NCI-H524 treated with DMSO at 0.1 percent for 48 hours (cell line): ENCODE measurements at regions not wholly inside any gene's neighbourhood (a gene's known extent, or its start where the extent isn't known, plus 50 kb on each side); places are given as distances from the start of the nearest gene placed in this dataset.
"Not testable (repeated sequence)": the region's sequence is repeated elsewhere in the genome, so short reads cannot be mapped to it uniquely, and the experiment has no call there.

Experiments
- DNase-seq: peaks from one replicate; lab custom pipeline; 2025; lab: John Stamatoyannopoulos, UW

DNA sequence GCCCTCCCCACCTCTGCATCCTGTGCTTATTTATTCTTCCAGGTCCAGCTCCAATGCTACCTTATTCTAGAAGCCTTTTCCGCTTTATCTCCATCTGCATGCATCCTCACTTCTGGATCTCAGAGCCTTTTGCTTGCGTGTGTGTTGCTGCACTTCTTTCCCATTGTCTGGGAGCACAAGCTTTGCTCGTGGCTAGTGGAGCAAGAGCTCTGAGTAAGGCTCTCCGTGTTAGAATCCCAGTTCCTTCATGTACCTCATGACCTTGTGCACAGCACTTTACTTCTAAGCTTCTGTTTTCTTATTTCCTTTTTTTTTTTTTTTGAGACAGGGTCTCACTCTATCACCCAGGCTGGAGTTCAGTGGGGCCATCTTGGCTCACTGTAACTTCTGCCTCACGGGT lies 140.0 kb upstream of the POU3F1 start:
- DNase-seq: no peak

DNA sequence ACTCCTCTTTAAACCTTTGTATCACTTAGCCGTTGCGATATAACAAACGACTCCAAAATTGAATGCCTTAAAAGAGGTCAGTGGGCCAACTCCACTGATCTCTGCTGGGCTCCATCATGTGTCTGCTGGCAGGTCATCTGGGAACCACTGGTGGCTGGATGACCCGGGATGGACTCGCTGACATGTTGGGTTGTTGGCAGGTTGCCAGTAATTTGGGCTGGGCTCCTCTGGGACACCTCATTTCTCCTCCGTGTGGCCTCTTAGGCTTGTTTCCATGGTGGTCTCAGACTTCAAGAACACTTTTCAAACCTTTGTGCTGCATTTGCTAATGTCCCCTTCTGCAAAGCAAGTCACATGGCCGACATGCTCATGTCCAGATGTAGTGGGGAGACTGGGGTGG lies 139.3 kb upstream of the POU3F1 start:
- DNase-seq: no peak

DNA sequence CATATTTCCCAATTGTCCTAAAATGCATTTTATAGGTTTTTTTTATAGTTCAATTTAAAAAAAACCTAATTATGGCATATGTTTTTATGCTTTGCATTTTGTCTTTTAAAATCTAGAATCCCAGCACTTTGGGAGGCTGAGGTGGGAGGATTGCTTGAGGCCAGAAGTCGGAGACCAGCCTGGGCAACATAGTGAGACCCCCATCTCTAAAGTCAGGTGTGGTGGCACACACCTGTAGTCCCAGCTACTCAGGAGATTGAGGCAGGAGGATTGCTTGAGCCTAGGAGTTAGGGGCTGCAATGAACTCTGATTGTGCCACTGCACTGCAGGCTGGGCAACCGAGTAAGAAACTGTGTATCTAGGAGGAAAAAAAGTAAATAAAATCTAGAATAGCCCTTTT lies 137.2 kb upstream of the POU3F1 start:
- DNase-seq: no peak

DNA sequence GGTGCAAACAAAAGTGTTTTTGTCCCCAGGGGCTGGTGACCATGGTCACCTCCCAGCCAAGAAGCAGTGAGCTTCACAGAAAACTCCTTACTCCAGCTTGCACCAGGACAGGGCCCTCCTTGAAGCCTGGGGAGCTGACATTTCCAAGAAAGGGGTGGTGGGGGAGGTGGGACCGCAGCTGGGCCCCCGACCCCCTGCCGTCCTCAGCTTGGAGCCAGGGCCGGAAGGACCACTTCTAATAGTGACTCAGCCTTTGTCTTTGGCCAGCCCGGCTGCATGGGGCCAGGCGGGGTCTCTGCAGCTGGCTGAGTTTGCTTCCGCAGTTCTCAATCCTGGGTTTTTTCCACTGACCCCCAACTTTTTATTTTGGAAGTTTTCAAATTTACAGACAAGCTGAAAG lies 136.5 kb upstream of the POU3F1 start:
- DNase-seq: no peak

DNA sequence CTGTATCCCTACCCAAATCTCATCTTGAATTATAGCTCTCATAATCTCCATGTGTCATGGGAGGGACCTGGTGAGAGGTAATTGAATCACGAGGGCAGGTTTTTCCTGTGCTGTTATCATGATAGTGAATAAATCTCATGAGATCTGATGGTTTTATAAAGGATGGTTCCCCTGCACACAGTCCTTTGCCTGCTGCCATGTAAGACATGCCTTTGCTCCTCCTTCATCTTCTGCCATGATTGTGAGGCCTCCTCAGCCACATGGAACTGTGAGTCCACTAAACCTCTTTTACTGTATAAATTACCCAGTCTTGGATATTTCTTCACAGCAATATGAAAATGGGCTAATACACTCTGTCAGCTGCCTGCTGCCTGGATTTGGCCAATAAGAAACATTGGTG lies 133.8 kb upstream of the POU3F1 start:
- DNase-seq: not testable (repeated sequence)

DNA sequence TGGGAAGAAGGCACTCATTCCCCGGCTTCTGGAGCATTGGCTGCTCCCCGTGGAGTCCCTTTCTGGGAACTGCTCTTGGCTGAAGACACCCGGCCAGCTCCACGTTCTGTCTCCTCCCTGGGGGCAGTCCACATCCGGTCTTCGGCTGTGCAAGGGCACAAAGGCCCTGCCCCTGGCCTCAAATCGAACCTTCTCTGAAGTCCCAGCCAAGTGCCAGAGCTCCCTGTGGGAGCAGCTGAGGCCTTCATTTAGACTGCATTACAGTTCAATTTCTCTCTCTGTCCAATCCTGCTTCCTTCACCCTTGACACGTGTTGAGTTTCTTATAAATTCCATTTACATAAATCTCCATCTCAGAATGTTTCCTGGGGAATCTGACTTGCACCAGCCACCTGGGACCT lies 132.9 kb upstream of the POU3F1 start:
- no peak for DNase-seq

DNA sequence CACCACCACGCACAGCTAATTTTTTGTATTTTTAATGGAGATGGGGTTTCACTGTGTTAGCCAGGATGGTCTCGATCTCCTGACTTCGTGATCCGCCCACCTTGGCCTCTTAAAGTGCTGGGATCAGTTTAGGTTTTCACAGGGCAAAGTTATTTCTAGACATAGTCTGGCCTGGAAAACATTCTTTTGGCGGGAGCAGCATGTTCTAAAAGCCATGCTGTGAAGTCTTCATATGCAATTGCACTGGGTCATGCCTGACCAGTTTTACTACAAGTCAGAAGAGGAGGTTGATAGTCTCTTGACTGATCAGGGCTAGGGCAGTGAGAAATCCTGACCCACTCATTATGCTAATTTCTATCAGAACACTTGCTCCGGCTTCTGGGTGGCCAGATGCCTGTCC lies 131.6 kb upstream of the POU3F1 start:
- DNase-seq: no peak

DNA sequence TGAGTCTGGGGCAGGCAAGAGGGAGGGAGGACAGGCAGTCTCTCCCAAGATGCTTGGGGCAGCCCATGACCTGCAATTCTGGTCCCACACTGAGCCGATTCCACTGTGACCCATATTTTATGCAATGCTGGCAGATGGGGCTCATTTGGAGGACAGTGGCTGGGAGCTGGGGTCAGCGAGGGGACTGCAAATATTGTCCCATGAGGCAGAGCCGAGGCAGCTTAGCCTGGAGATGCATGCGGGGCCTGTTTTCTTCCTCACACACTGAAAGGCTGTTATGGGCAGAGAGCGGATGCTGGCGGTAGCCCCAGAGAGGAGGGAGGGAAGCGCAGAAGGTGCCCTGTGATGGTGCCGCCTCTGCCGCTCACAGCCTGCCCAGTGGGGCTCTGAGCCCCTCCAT lies 128.5 kb upstream of the POU3F1 start:
- DNase-seq: no peak

DNA sequence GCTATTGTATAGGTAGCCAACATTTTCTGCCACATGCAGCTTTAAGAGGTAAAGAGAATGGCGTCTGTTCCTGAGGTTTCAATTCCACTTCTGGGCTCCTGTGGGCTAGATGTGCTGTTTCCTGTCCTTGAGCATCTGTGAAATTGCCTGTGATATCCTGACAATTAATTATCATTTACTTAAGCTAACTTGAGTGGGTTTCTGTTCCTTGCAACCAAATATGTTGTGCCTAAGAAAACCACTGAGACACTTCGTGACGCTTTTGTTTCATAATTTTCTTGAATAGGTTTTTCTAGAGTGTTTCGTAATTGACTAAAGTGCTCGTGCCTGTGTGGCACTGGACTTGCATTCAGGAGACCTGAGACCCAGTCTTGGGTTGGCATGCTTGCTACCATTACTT lies 127.3 kb upstream of the POU3F1 start:
- no peak for DNase-seq

DNA sequence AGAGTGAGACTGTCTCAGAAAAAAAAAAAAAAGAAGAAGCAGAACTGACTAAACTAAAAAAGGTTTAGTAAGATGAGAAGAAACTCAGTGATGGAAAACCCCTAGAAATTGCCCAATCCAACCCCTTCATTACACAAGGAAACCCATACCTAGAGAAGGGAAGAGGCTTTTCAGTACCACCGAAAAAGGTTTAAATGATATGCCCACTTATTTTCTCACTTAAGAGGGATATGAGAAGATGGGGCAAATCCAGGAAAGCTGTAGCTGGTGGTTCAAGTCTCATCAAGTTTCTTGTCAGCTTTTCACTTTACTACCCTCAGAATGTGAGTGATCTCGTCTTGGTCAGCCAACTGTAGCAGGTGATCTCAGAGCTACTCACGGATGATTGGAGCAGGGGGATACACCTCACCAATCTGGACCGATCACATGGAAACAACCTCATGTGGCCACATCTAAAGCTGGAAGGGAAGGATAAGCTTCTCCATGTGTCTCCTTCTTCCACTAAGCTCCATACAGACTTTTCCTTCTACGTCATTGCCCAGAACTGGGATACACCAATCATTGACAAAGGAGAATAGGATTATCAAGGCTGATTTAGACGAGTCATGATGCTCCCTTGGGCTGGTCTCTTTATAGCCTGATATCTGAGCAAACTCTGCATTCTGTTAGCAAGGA lies 126.7 kb upstream of the POU3F1 start:
- no peak for DNase-seq

DNA sequence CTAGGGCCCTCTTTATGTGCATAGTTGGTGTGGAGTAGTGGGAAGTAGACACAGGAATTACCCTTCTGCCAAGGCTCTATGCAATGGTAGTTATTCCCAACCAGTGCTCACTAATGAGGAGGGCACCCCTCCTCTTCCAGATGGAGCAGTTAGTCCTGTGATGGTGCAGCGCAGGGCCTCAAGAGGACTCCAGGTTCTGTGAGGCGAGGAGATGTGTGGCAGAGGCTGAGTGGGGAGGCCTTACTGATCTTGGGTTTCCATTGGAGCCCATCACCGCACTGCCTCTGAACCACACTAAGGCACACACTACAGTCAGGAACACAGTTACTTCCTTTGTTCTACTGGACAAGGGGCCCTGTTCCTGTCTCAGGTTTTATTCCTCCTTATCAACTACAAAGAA lies 122.5 kb upstream of the POU3F1 start:
- no peak for DNase-seq

DNA sequence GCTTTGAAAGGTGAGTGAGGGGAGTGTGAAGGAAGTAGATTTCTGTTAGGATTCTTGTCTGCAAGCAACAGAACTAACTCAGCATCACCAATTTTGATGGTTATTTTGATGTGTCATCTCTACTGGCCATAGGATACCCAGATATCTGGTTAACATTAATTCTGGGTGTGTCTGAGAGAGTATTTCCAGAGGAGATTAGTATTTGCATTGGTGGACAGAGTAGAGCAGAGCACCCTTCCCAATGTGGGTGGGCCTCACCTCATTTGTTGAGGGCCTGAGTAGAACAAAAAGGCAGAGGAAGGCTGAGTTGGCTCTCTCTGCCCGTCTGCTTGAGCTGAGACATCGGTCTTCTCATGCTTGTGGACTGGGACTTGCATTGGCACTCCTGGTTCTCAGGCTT lies 121.8 kb upstream of the POU3F1 start:
- DNase-seq: no peak

DNA sequence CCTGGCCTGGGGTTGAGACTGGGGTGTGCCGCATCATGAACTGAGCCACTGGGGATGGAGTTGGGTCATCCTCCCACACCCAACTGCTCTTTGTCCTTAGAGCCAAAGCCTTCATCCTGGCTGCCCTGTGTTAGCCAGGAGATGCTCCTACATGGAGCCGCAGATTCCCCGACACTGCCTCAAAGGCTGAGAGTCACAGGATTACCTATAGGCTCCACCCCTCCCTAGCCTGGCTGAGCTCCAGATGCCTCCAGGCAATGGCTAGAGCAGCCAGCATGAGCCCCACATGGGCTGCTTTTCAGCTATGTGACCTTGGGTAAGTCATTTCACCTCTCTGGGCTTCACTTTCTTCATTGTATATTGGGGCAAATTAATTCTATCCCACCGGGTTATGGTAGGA lies 119.9 kb upstream of the POU3F1 start:
- DNase-seq: no peak

DNA sequence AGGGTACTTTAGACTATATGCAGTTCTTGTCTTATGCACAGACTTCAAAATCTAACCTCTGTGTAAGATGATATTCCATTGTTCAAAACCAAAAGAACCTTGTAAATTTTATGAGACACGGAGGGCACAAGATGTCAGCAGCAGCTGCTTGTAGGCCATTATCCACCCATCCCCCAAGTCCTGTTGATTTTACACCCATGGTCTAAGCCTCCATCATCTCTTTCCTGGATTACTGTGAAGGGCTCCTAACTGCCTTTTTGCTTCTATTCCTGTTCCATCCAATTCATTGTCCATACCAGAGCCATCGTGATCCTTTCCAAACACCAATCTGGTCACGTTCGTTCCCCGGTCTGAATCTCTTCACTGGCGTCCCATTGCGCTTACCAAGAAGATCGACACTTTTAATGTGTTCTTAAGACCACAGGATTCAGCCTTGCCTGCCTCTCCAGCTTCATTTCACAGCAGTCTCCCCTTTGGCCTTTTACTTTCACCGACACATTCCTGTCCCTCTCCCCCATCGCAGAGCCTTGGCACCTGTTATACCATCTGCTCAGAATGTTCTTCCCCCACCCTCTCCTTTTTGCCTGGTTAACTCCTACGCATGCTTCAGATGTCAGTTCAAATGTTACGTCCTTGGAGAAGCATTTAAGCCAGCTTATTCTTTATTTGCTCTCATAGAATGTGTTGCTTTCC lies 107.3 kb upstream of the POU3F1 start:
- DNase-seq: peak; percentile 93

DNA sequence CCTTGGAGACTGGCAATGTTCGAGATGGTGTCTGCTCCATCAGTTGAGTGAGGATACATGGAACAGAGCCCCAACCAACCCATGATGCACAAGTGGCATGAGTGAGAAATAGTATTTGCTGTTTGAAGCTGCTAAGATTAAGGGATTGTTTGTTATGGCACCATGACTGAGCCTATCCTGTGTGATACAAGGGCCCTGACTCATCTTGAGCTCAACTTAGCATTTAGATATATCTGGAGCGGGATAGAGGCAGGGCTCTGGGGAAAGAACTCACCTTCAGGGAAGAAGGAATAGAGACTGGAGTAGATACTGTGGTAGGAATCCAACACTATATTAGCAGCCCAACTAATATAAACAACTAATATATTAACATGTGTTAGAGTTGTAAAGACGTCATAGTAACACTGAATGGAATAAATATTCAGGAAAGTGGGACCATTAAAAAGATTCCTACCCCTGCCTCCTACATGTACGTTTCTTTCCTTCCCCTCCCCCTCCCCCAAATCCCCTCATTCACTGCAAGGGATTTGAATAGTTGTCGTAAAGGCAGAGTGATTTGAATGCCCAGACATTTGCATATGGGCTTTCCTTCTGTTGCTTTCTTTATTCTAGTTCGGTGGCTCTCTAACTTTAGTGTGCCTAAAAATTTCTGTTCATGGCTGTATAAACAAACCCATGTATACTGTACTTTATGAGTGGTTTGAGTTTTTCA lies 106.6 kb upstream of the POU3F1 start:
- no peak for DNase-seq

DNA sequence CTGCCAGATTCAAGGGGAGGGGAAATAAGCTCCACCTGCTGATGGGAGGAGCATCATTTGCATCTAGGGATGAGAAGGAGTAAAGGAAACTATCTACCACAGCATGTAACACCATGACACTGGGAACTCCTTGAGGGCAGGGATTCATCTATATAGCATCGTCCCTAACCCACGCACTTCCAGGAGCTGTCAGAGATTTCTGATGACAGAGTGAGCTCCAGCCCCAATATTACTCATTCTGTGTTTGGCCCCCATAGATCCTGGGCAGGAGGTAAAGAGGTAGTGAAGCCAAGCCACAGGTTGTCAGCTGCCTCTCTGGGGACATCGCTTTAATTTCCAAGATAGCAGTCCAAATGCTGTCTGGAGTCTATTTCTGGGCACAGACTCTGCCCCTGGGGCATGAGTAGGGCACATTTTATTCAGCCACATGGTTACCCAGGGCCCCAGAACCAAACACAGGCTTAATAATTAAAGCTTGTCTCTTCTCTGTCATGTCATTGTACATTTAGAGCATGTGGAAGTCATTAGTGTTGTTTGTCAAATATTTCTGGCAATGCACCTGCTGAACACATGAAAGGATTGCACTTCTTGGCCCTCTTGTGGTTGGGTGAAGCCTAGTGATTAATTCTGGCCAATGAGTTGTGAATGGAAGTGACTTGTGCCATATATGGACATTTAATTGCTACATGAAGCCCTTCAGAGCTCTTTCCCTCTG lies 105.9 kb upstream of the POU3F1 start:
- DNase-seq: peak; percentile 60

DNA sequence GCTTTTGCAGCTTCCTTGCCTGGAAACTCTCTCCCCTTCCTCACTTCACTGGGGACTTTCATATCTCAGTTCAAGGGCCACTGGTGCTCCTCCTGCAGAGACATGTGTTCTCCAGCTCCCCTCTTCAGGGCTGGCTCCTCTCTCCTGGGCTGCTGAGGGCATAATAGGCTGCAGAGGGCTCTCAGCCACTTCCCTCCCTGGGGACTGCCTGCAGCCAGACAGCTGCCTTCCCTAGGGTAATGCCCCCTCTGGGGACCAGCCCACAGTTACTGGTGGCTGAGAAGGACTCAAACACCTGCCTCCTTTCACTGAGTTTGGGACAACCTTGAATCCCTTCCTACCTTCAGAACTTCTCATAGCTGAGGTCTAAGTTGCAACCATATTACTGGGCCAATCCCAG lies 104.8 kb upstream of the POU3F1 start:
- DNase-seq: peak; percentile 18

DNA sequence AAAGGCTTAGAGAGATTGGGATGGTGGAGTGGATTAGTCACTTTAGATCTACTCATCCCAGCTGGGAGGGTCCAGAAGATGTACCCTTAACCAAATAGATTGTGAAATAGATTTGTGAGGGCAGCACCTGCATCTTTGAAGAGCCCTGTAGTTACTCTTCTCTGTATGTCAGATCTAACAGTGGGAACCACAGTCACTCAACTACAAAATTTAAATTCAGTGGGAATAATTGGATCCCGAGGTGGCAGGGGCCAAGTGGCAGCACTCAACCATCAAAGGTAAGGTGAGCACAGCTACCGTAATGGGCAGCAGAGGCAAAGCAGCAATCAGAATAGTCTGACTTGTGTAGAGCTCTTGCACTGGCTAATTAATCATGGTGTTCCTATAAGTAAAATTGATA lies 99.5 kb upstream of the POU3F1 start:
- not testable (repeated sequence) for DNase-seq

DNA sequence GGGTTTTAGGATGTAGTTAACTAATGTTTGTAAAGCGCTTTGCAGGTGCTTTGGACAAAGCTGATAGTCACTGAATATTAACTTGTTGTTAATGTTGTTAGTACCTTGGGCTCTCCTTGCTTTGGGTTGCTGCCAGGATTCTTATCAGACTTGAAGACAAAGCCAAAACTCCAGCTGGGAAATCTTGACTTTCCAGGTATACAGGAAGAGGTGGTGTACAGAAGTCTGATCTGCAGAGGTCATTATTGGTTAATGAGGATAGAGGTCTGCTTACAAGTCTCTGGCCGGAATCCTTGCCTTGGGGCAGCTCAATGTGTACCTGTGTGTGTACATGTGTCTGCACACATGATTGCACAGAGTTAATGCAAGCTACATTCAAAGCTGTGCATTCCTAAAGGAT lies 96.0 kb upstream of the POU3F1 start:
- DNase-seq: no peak

DNA sequence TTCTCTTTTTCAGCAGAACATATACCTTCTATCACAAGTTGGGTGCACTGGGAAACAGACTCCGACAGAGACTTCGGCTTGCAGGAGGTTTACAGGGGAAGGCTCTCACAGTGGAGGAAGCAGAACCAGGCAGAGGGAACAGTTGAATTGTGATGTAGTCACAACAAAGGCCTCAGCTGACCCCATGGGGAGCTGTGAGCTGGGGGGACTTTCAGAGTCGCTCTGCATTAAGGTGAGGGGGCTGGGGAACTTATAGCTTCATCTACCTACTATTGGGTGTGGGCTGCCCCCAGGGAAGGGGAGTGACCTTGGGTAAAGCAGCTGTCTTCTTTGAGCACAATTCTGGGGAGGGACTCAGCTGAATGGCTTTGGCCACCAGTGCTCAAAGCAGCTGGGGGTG lies 94.9 kb upstream of the POU3F1 start:
- DNase-seq: no peak

DNA sequence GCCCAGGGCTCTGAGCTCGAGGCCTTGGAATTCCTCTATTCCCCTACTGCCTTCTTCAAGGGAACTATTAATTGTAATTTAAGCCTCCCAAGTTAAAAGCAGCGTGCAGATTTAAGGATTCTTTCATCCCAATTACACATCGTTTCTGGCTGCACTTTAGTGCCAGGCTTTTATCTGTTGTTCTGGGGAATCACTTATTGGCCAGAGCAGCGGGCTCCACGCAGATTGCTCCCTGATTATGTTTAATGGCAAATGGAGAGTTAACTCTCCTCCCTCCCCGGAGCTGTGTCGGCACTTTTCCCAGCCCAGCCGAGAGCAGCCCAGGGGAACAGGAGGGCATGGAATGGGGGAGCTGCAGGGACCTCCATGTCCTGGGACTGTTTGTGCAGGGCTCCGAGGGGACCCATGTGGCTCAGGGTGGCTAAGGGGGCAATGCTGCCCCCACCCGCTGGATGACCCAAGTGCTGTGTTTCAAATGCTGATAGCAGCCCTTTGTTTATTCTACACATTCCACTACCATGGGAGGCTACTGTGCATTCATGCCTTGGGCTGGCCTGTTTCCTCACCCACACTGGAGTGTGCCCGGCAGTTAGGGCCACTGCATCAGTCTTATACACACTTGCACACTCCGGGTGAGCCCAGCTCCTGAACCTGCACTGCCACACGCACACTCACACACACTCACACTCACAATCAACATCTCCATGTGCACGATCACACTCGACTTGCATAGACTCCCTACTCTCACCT lies 93.3 kb upstream of the POU3F1 start:
- DNase-seq: no peak
